ENCODE measurements at regions not wholly inside any gene's neighbourhood (a gene's known extent, or its start where the extent isn't known, plus 50 kb on each side); places are given as distances from the start of the nearest gene placed in this dataset.
"Not testable (repeated sequence)": the region's sequence is repeated elsewhere in the genome, so short reads cannot be mapped to it uniquely, and the experiment has no call there.

GRCh38 chr5:152456815-152457443 is 51.9 kb upstream of the NMUR2 start:
- DNase-seq: no peak

GRCh38 chr5:152462021-152462721 is 57.1 kb upstream of the NMUR2 start:
- DNase-seq: no peak

- no peak for DNase-seq
These were observed 59.0 kb upstream of the NMUR2 start for GRCh38 chr5:152464048-152464447.

DNA sequence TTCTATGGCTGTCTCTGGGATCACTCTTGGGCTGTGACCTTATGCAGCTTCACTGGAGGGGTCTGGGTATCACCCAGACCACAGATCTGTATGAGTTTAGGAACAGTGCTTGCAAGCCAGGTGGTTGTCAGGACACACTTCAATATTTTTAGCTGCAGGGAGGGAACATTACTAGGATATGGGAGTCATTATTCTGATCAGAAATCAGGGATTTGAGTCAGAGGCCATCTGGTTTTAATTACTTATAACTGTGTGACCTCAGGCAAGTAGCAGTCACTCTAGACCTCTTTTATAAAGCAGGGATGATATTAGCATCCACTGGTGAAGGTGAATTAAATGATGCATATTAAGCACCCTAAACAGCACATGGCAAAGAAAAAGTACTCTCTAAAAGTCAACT is 60.1 kb upstream of the NMUR2 start:
- DNase-seq: no peak

- no peak for DNase-seq
These were observed 61.1 kb upstream of the NMUR2 start for GRCh38 chr5:152466085-152466745.

- DNase-seq: no peak
These were observed 65.1 kb upstream of the NMUR2 start for GRCh38 chr5:152470167-152470566.

DNA sequence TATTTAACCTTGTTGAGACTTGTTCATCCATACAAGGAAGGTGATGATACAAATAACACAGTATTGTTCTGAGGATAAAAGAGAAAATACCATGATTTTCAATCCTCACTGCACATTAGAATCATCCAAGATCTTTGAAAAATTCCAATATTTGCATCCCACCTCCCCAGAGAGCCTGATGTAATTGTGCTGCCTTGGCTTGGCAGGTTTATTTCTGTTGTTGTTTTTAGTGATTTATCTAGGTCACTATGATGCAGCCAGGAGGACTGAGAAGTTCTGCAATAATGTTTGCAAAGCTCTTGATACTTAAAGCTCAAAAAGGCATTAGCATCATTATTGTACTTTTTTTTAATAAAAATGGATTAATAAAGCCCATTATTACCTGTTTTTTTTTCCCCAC is 67.0 kb upstream of the NMUR2 start:
- DNase-seq: no peak

GRCh38 chr5:152474961-152475360 is 69.9 kb upstream of the NMUR2 start:
- no peak for DNase-seq

DNA sequence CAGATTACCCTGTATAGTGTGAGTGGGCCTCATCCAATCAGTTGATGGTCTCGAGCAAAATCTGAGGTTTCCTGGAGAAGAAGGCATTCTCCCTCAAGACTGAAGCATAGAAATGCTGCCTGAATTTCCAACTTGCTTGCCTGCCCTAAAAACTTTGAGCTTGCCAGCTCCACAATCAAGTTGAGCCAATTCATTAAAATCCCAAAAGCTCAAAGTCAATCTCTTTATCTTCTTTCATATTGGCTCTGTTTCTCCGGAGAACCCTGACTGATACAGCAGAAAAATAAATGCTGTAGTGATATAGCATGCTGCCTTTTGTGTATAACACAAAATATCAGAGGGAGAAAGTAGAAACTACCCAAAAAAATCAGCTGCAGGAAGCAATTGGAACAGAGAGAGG is 72.5 kb upstream of the NMUR2 start:
- DNase-seq: no peak

DNA sequence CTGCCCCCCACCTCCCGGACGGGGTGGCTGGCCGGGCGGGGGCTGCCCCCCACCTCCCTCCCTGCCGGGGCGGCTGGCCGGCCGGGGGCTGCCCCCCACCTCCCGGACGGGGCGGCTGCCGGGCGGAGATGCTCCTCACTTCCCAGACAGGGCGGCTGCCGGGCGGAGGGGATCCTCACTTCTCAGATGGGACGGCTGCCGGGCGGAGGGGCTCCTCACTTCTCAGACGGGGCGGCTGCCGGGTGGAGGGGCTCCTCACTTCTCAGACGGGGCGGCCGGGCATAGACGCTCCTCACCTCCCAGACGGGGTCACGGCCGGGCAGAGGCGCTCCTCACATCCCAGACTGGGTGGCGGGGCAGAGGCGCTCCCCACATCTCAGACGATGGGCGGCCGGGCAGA is 74.8 kb upstream of the NMUR2 start:
- not testable (repeated sequence) for DNase-seq

DNA sequence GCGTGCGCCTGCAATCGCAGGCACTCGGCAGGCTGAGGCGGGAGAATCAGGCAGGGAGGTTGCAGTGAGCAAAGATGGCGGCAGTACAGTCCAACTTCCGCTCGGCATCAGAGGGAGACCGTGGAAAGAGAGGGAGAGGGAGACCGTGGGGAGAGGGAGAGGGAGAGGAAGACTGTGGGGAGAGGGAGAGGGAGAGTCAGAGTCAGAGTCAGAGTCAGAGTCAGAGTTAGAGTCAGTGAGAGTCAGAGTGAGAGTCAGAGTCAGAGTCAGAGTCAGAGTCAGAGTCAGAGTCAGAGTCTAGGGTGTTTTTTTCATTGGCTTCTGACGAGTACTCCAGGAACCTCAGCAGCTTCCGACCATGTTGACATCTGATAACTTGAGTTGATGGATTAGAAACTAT is 75.6 kb upstream of the NMUR2 start:
- DNase-seq: not testable (repeated sequence)

GRCh38 chr5:152487130-152487529 is 82.1 kb upstream of the NMUR2 start:
- no peak for DNase-seq

GRCh38 chr5:152488869-152489268 is 83.8 kb upstream of the NMUR2 start:
- no peak for DNase-seq

DNA sequence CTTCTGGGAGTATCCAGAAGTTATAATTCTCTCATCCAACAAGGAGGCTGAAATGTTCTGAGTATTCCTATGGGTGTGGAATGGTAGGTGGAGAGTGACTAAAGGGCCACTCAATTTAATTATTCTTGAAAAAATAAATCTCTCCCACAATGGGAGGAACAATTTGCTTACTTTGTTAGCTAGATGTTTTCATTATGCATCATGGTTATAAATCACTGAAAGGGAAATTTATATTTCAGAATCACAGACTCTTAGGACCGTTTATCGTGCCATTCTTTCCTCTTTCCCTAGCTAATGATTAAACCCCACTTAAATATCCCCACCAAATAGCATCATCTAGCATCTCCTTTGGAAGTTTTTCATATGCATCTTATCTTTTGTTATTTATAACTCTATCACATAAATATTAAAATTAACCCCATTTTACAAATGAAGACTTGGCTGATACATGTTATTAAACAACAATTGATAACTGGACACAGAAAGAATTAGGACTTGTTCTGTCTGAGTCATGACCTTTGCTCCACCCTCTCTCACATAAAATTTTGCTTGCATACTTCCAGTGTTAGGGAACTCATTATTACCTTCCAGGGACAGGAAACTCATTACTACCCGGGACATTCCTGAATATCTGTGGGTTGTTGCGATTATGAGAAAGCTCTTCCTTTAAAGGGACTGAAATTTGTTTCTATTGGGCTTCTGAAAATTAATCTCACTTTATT is 94.9 kb upstream of the NMUR2 start:
- peak; percentile 94 for DNase-seq

DNA sequence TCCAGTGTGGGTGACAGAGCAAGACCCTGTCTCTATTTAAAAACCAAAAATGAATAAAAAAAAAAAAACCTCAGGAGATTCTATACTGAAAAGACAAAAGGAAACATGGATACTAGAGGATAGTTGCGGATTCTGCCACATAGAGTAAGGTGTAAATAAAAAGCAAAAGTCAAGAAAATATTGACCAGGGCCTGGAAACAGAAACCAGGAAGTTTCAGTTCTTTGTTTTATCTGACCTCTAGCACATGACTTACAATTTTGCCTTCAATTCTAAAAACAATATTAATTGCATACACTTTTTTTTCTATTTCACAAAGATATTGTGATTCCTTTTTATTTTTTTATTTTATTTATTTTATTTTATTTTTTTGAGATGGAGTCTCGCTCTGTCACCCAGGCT is 96.2 kb upstream of the NMUR2 start:
- DNase-seq: no peak

DNA sequence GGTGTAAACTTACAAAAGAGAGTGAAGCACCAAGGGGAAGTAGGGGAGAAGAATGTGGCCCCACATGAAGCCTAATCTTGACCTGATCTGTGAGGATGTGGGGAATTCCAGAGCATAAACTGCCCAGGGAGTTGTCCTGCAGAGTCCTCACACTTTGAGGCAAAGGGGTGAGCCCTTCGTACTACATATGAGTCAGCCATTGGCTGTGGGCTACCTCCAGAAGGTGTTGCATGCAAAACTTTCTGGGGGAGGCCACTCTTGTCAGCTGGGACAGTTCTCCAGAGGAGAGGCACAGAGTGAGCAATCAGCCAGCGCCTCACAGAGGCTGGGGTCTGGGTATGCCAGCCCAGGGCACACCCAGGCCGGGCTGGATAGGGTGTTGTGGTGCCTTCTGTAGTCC is 98.1 kb upstream of the NMUR2 start:
- DNase-seq: no peak

- DNase-seq: peak; percentile 62
These were observed 100.5 kb upstream of the NMUR2 start for GRCh38 chr5:152505442-152506042.

DNA sequence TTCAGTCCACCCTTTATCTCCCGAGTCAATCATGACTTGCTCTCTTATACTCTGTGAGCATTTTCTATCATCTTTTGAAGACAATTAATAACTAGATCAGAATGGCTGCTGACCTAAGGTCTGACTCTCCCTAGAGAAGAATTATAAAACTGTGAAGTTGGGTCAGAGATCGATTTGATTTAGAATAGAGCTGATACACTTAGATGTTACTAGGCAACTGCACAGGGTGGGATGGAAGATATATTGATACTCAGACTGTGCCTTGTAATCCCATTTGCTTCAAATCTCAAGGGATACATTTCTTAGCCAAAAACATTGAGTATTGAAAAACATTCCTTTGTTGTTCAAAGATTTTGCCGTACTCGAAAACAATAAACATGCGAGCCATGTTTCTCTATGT is 106.0 kb upstream of the NMUR2 start:
- no peak for DNase-seq

GRCh38 chr5:152511531-152512132 is 106.6 kb upstream of the NMUR2 start:
- DNase-seq: no peak

- DNase-seq: peak; percentile 49
These were observed 109.8 kb upstream of the NMUR2 start for GRCh38 chr5:152514827-152515397.

DNA sequence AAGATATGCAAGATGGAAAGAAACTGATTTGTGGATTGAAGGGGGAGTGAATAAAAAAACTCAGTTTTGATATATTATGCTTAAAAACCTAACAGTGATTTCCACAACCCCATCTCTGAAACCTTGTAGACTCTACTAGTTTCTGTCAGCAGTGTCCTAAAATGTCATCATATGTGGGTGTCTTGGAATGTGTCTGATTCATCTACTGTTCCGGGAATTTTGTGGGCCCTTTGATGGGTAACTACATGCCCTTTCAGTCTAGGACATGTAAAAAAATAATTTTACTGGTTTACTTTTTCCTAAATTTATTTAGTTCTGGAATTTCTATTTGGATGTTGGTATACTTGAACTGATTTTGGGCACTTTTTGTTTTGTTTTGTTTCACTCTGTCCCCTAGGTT is 118.9 kb upstream of the NMUR2 start:
- DNase-seq: no peak

DNA sequence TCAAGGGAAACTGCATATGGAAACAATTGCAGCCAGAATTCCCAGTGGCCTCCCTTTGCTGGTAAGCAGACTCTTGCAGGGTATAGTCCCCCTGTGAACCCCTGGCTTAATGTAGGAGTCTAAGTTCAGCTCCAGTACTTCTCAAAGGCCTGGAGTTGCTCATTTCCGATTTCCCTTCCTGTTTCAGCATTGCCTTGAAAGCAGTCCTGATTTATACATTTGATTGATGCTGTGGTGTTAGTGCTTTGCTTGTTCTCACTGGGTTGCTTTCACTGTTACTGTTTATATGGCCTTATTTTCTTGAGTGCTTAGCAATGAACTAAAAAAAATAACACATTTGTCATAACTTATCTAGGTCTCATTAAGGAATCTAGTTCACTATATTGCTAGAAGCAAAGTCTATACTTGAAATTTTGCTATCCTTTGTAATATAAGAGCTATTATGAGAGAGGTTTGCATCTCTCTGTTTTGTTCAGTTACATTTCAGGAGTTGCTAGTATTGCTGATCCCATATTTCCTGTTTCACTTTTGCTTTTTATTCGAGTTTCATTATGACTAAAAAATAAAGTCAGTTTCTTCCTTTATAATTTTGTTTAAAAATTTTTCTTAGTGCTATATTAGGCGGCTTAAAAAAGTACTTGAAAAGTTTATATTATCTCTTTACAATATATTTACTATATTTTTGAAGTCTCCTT is 122.4 kb upstream of the NMUR2 start:
- no peak for DNase-seq
